Smooth muscle cell (in vitro differentiated cells): ENCODE measurements at regions not wholly inside any gene's neighbourhood (a gene's known extent, or its start where the extent isn't known, plus 50 kb on each side); places are given as distances from the start of the nearest gene placed in this dataset.

Source experiments
- DNase-seq: peaks from one replicate; lab custom pipeline; 2025; ENCODE audit not compliant: unreplicated experiment; lab: John Stamatoyannopoulos, UW
- H2AFZ ChIP-seq: fragments of 200-600 bp; sonication (generic); 2 replicates; pipeline ENCODE4 v1.6.0; 2016; ENCODE audit warnings: antibody characterized with exemption, low read depth, mild to moderate bottlenecking
- H3F3A ChIP-seq: fragments of 200-600 bp; sonication (generic); 2 replicates; pipeline ENCODE4 v1.6.0; 2017; ENCODE audit warnings: antibody characterized with exemption, low read depth
- H3K27ac ChIP-seq: fragments of 200-600 bp; sonication (generic); 2 replicates; pipeline ENCODE4 v1.5.1; 2016; ENCODE audit warnings: low read depth, mild to moderate bottlenecking
- H3K27me3 ChIP-seq: fragments of 200-600 bp; sonication (generic); 2 replicates; pipeline ENCODE4 v1.6.1; 2016; ENCODE audit warnings: low read depth, mild to moderate bottlenecking
- H3K36me3 ChIP-seq: fragments of 200-600 bp; sonication (generic); 2 replicates; pipeline ENCODE4 v1.5.1; 2016; ENCODE audit warnings: low read depth
- H3K4me1 ChIP-seq: fragments of 200-600 bp; sonication (generic); 2 replicates; pipeline ENCODE4 v1.5.1; 2016; ENCODE audit warnings: low read depth
- H3K4me2 ChIP-seq: fragments of 200-600 bp; sonication (generic); 2 replicates; pipeline ENCODE4 v1.6.0; 2016; ENCODE audit warnings: mild to moderate bottlenecking
- H3K4me3 ChIP-seq: fragments of 200-600 bp; sonication (generic); 2 replicates; pipeline ENCODE4 v1.5.1; 2016; ENCODE audit warnings: mild to moderate bottlenecking
- H3K79me2 ChIP-seq: fragments of 200-600 bp; sonication (generic); 2 replicates; pipeline ENCODE4 v1.6.0; 2016; ENCODE audit warnings: low read depth, mild to moderate bottlenecking
- H3K9ac ChIP-seq: fragments of 200-600 bp; sonication (generic); 2 replicates; pipeline ENCODE4 v1.6.0; 2016; ENCODE audit warnings: low read depth
- H3K9me3 ChIP-seq: fragments of 200-600 bp; sonication (generic); replicated peaks from 2 replicates; pipeline ENCODE4 v1.5.1; 2016; ENCODE audit warnings: low read depth
- H4K20me1 ChIP-seq: fragments of 200-600 bp; sonication (generic); 2 replicates; pipeline ENCODE4 v1.6.0; 2016; ENCODE audit warnings: low read depth
- WGBS: methylation state at CpG from one replicate; pipeline ENCODE4 v1.1.7; 2016; ENCODE audit warnings: low lambda C conversion rate; 5-methylcytosine and 5-hydroxymethylcytosine counted together
- TF ChIP-seq, protein P1 (sequence below): fragments of 200-600 bp; sonication (generic); IDR thresholded peaks from 2 replicates; pipeline ENCODE4 v1.5.1; 2017; ENCODE audit warnings: borderline replicate concordance, mild to moderate bottlenecking, antibody characterized with exemption; ENCODE audit not compliant: insufficient read depth, poor library complexity, severe bottlenecking

DNA sequence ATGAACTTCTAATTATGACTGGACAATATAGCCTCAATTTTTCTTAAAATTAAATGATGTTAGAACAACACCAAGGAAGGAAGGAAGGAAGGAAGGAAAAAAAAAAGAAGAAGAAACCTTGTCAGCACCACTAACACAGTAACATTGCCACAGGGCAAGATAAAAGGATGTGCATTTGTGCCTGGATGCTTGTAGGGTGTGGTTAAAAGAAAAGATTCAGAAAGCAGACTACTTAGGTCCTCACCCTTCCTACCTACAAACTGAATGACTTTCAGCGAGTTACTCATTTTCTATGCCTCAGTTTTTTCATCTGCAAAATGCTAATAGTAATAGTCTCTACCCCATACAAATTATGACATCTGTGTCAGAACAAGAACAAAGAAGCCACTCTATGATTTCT is 778.3 kb downstream of the MCTP2 start:
- no peak overlapping the region for H3K9ac ChIP-seq
- H3K27ac ChIP-seq, result no peak overlapping the region
- H3K9me3 ChIP-seq, result no peaks in the 10 kb centered on the region
- no peak overlapping the region for H3K4me2 ChIP-seq
- H3K4me3 ChIP-seq, result no peak overlapping the region
- no peaks in the 10 kb centered on the region for H3K79me2 ChIP-seq
- H3F3A ChIP-seq, result no peaks in the 10 kb centered on the region
- H3K4me1 ChIP-seq, result no peaks in the 10 kb centered on the region
- H2AFZ ChIP-seq, result no peak overlapping the region
- 81% methylated on average over 1 of the region's 1 CpG for WGBS
- no peak for DNase-seq
- no peaks in the 10 kb centered on the region for H3K36me3 ChIP-seq
- TF ChIP-seq, protein P1, sequence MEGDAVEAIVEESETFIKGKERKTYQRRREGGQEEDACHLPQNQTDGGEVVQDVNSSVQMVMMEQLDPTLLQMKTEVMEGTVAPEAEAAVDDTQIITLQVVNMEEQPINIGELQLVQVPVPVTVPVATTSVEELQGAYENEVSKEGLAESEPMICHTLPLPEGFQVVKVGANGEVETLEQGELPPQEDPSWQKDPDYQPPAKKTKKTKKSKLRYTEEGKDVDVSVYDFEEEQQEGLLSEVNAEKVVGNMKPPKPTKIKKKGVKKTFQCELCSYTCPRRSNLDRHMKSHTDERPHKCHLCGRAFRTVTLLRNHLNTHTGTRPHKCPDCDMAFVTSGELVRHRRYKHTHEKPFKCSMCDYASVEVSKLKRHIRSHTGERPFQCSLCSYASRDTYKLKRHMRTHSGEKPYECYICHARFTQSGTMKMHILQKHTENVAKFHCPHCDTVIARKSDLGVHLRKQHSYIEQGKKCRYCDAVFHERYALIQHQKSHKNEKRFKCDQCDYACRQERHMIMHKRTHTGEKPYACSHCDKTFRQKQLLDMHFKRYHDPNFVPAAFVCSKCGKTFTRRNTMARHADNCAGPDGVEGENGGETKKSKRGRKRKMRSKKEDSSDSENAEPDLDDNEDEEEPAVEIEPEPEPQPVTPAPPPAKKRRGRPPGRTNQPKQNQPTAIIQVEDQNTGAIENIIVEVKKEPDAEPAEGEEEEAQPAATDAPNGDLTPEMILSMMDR, result no peak
- no peaks in the 10 kb centered on the region for H4K20me1 ChIP-seq
- no peaks in the 10 kb centered on the region for H3K27me3 ChIP-seq

DNA sequence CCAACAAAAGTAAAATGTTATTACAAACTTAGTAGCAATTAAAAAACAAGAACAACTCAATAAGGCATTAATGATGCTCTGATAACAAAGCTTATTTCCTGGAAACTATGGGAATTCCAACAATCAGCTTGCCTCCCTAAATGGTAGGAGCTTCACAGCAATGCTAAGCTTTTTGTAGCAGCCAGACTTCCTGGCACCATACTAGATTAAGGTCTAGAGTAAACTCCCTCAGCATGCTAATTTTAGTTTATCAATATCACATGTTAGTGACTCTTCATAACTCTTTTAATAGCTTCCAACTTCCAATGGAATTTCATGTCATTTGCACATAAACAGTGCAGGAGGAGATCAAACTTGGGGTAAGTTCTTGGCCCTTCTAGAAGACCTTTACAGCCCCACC is 782.0 kb downstream of the MCTP2 start:
- TF ChIP-seq, protein P1, result no peak
- H3K9me3 ChIP-seq, result no peaks in the 10 kb centered on the region
- no peaks in the 10 kb centered on the region for H4K20me1 ChIP-seq
- H3K4me2 ChIP-seq, result no peak overlapping the region
- peak overlapping the region; percentile 50 for H2AFZ ChIP-seq
- DNase-seq, result no peak
- no peaks in the 10 kb centered on the region for H3K4me1 ChIP-seq
- H3K79me2 ChIP-seq, result no peaks in the 10 kb centered on the region
- peaks cover 15% of the 10 kb centered on the region for H3F3A ChIP-seq
- no peaks in the 10 kb centered on the region for H3K27me3 ChIP-seq
- no peaks in the 10 kb centered on the region for H3K36me3 ChIP-seq
- no peak overlapping the region for H3K9ac ChIP-seq
- H3K27ac ChIP-seq, result no peak overlapping the region
- no peak overlapping the region for H3K4me3 ChIP-seq

DNA sequence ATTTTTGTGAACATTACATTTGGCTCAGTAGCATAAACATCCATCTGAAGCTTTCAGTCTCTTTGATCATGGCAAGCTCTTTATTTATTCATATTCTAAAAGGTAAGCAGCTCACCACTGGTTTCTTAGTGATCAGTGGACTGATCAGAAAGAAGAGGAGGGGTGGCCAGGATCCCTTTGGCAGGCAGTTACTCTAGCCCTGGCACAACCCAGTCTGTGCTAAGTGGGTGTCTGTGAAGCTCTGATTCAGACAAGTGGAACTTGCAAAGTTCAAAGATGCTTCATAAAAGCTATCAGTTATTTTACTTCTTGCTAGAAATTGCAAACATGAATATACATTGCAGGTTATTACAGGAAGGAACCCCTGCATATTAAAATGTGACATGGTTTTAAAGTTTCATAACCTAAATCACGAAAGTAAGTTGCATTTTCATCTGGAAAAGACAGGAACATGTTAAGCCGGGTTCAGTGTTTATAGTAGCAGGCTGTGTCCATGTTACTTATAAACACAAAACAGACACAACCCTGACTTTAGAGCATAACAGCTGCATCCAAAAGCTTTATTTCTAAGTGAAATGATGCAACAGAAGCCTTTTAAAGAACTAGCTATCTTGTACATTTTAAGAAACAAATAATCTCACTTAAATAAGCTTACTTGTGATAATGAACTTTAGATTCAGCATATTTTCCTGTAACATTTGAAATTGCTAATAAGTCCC is 785.3 kb downstream of the MCTP2 start:
- H4K20me1 ChIP-seq, result no peaks in the 10 kb centered on the region
- peak overlapping the region; percentile 11 for H3K4me2 ChIP-seq
- TF ChIP-seq, protein P1, result no peak
- peak overlapping the region; percentile 85 for H3K27ac ChIP-seq
- 19% methylated on average over 2 of the region's 2 CpGs for WGBS
- H3K9ac ChIP-seq, result no peak overlapping the region
- H3K27me3 ChIP-seq, result no peaks in the 10 kb centered on the region
- H2AFZ ChIP-seq, result peak overlapping the region; percentile 9
- no peaks in the 10 kb centered on the region for H3K79me2 ChIP-seq
- no peak for DNase-seq
- peaks cover 19% of the 10 kb centered on the region for H3F3A ChIP-seq
- H3K9me3 ChIP-seq, result no peaks in the 10 kb centered on the region
- H3K4me1 ChIP-seq, result no peaks in the 10 kb centered on the region
- no peak overlapping the region for H3K4me3 ChIP-seq
- H3K36me3 ChIP-seq, result no peaks in the 10 kb centered on the region

DNA sequence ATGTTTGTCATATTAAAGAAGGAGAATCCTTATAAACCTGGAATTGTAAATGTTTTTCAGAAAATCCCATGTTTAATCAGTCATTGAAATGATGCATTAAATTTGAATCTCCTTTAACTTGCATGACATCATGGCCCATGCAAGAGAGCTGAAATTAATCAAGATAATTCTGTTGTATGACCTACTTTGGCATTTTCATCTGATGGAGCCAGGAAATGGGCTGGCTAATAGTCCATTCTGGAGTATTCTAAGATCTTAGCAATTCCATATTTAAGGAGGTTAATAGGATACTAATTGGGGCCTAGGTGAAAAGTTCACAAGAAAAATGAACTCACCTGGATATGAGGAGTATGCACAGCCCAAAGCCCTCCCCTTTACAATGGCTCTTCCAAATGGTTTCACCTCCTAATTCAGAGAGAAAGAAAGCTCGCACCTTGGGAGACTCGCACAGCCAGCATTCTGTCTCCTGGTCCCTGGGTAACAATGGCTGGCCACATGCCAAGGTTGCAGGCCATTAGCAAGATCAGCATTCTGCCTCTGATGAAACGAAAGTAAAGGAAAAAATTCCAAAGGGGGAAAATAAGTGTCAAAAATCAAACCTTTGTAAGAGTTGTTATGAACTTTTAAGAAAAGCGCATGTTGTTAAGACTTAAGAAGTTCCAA is 786.4 kb downstream of the MCTP2 start:
- H3K27me3 ChIP-seq, result no peaks in the 10 kb centered on the region
- no peaks in the 10 kb centered on the region for H3K79me2 ChIP-seq
- no peaks in the 10 kb centered on the region for H3K4me1 ChIP-seq
- no peak overlapping the region for H3K4me3 ChIP-seq
- H3K4me2 ChIP-seq, result no peak overlapping the region
- H2AFZ ChIP-seq, result no peak overlapping the region
- H3K36me3 ChIP-seq, result no peaks in the 10 kb centered on the region
- no peaks in the 10 kb centered on the region for H3K9me3 ChIP-seq
- peak overlapping the region; percentile 85 for H3K27ac ChIP-seq
- no peak overlapping the region for H3K9ac ChIP-seq
- WGBS, result 86% methylated on average over 4 of the region's 4 CpGs
- H3F3A ChIP-seq, result peaks cover 19% of the 10 kb centered on the region
- no peaks in the 10 kb centered on the region for H4K20me1 ChIP-seq
- DNase-seq, result no peak
- TF ChIP-seq, protein P1, result no peak
